ENCODE measurements at regions not wholly inside any gene's neighbourhood (a gene's known extent, or its start where the extent isn't known, plus 50 kb on each side); places are given as distances from the start of the nearest gene placed in this dataset.

DNA sequence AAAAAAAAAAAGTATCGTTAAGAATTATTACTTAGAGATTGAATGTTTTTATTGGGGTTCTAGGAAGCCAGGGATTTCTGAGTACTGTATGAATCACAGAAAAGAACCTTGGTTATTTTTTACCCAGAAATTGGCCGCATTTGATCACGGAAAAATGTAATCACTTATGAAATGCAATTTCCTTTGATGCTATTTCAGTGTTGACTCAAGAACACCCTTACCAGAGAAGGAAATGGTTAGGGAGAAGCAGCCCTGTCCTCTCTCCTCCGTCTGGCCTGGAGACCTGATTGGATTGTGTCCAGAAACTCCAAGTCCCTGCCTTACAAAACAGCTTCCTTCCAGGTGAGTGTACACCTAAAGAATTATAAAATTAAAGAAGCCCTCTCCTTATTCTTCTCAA is 116.7 kb downstream of the MED10 start:
- TF ChIP-seq, protein P1, sequence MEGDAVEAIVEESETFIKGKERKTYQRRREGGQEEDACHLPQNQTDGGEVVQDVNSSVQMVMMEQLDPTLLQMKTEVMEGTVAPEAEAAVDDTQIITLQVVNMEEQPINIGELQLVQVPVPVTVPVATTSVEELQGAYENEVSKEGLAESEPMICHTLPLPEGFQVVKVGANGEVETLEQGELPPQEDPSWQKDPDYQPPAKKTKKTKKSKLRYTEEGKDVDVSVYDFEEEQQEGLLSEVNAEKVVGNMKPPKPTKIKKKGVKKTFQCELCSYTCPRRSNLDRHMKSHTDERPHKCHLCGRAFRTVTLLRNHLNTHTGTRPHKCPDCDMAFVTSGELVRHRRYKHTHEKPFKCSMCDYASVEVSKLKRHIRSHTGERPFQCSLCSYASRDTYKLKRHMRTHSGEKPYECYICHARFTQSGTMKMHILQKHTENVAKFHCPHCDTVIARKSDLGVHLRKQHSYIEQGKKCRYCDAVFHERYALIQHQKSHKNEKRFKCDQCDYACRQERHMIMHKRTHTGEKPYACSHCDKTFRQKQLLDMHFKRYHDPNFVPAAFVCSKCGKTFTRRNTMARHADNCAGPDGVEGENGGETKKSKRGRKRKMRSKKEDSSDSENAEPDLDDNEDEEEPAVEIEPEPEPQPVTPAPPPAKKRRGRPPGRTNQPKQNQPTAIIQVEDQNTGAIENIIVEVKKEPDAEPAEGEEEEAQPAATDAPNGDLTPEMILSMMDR (IDR thresholded peaks at IDR 0.05; ENCODE audit: poor library complexity, severe bottlenecking) = no peak
- TF ChIP-seq REST (IDR thresholded peaks at IDR 0.05; ENCODE audit: borderline replicate concordance) = no peak
- no peak for TF ChIP-seq RAD21 (conservative IDR thresholded peaks at IDR 0.05)

Measured in neural cell (in vitro differentiated cells).